Fibroblast of the aortic adventitia (primary cell): ENCODE measurements at regions not wholly inside any gene's neighbourhood (a gene's known extent, or its start where the extent isn't known, plus 50 kb on each side); places are given as distances from the start of the nearest gene placed in this dataset.
"Not testable (repeated sequence)": the region's sequence is repeated elsewhere in the genome, so short reads cannot be mapped to it uniquely, and the experiment has no call there.

Experiments used
- DNase-seq: peaks from one replicate; pipeline ENCODE4 v3.0.0-alpha.2; 2010; ENCODE audit warnings: low read depth
- H3K4me3 ChIP-seq: 2 replicates; pipeline ENCODE4 v1.5.1; 2011; ENCODE audit warnings: low read depth, mild to moderate bottlenecking, control low read depth, low read length, moderate library complexity
- TF ChIP-seq, protein P1 (sequence below): IDR thresholded peaks from 2 replicates; pipeline ENCODE4 v1.5.1; 2011; ENCODE audit warnings: mild to moderate bottlenecking, low read length, control low read depth, inconsistent platforms; ENCODE audit not compliant: insufficient read depth

GRCh38 chr12:74665690-74666089 lies 128.1 kb downstream of the ATXN7L3B start:
- H3K4me3 ChIP-seq = no peak overlapping the region
- TF ChIP-seq, protein P1, sequence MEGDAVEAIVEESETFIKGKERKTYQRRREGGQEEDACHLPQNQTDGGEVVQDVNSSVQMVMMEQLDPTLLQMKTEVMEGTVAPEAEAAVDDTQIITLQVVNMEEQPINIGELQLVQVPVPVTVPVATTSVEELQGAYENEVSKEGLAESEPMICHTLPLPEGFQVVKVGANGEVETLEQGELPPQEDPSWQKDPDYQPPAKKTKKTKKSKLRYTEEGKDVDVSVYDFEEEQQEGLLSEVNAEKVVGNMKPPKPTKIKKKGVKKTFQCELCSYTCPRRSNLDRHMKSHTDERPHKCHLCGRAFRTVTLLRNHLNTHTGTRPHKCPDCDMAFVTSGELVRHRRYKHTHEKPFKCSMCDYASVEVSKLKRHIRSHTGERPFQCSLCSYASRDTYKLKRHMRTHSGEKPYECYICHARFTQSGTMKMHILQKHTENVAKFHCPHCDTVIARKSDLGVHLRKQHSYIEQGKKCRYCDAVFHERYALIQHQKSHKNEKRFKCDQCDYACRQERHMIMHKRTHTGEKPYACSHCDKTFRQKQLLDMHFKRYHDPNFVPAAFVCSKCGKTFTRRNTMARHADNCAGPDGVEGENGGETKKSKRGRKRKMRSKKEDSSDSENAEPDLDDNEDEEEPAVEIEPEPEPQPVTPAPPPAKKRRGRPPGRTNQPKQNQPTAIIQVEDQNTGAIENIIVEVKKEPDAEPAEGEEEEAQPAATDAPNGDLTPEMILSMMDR = no peak
- no peak for DNase-seq

DNA sequence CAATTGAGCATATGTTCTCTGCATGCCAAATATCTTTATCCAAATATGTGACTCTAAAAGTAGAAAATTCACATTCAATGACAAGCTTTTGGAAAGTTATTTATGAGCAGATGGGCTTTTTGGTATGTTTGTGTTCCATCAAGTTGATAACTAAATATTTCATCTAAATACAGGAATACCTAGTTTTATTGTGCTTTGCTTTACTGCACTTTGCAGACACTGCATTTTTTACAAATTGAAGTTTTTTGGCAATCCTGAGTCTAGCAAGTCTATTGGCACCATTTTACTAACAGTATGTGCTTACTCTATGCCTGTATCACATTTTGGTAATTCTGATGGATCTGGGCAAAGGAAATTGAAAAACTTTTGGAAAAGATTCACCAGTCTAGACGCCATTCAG lies 133.8 kb downstream of the ATXN7L3B start:
- TF ChIP-seq, protein P1 = no peak
- DNase-seq = no peak
- H3K4me3 ChIP-seq = no peak overlapping the region

GRCh38 chr12:74676955-74677354 lies 139.3 kb downstream of the ATXN7L3B start:
- not testable (repeated sequence) for DNase-seq

DNA sequence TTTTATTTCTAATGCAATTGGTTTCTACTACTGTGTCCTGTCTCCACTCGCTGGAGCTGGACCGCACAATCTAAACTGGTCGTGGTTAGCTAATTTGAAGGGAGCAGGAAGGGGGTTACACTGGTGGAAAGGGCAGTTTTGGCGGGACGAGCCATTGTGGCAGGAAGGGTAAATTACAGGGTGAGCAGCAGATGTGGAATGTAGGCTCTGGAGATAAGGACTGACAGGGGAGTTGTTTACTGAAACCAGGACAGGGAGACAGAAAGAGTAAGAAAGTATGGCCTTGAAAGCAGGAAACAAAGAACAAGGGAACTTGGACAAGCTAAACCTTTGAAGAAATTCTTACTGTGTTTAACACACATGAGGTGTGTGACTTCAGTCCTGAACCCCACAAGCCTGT lies 147.8 kb downstream of the ATXN7L3B start:
- H3K4me3 ChIP-seq = no peak overlapping the region
- no peak for DNase-seq
- TF ChIP-seq, protein P1 = no peak

More at GRCh38 chr12:74676955-74677354, 139.3 kb downstream of the ATXN7L3B start:
- H3K4me3 ChIP-seq = not testable (repeated sequence)

DNA sequence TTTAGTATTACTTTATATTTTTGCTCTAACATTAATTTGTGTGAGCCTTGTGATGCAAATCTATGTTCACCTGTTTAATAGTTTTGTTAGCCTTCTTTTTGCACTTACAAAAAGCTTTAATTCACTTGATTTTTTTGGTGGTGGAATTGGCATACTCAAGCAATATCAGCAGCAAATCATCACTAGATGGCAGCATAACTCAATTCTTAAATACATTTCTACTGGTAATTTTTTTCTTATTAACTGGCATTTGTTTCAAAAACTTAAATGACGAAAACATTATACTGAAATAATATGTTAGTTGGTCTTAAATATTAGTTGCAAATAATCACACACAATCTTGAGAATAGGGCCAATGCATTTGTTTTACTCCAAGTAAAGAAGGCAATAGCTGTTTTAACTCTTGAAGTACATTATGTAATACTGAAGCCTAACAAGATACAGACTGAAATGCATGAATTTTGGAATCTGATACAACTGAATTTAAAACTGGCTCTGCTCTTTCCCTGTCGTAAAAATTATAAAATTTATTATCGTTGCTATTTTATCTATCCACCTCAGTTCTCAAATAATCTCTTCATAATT lies 151.5 kb downstream of the ATXN7L3B start:
- H3K4me3 ChIP-seq = no peak overlapping the region
- DNase-seq = peak; percentile 81
- TF ChIP-seq, protein P1 = peak; percentile 65

GRCh38 chr12:74689929-74690328 lies 152.3 kb downstream of the ATXN7L3B start:
- TF ChIP-seq, protein P1 = no peak
- no peak overlapping the region for H3K4me3 ChIP-seq
- DNase-seq = no peak

GRCh38 chr12:74719447-74719846 lies 181.8 kb downstream of the ATXN7L3B start:
- H3K4me3 ChIP-seq = no peak overlapping the region
- TF ChIP-seq, protein P1 = no peak
- no peak for DNase-seq
